Immature natural killer cell (primary cell): ENCODE measurements at regions not wholly inside any gene's neighbourhood (a gene's known extent, or its start where the extent isn't known, plus 50 kb on each side); places are given as distances from the start of the nearest gene placed in this dataset.
A peak's percentile ranks its signal among the peaks of the same experiment; 100 is the strongest.
"Not testable (repeated sequence)": the region's sequence is repeated elsewhere in the genome, so short reads cannot be mapped to it uniquely, and the experiment has no call there.

ENCODE experiments used
- DNase-seq, 3 donors: peaks; one replicate each; pipeline ENCODE4 v3.0.0; 2022; ENCODE audit warnings: mixed read lengths in 1 of 3
- H3K27ac Mint-ChIP-seq, 6 donors: one replicate each; pipeline ENCODE4 v1.8.0; 2020; ENCODE audit warnings: mixed read lengths in 6 of 6, mild to moderate bottlenecking in 5 of 6, inconsistent platforms in 4 of 6, moderate library complexity in 3 of 6
- H3K27me3 Mint-ChIP-seq, 3 donors: one replicate each; pipeline ENCODE4 v1.8.0; 2020 to 2021; ENCODE audit warnings: low read depth in 3 of 3, mild to moderate bottlenecking in 3 of 3, mixed read lengths in 3 of 3, moderate library complexity in 3 of 3, inconsistent platforms in 1 of 3
- H3K36me3 Mint-ChIP-seq, 3 donors: one replicate each; pipeline ENCODE4 v1.8.0; 2020; ENCODE audit warnings: mixed read lengths in 3 of 3, inconsistent platforms in 2 of 3, mild to moderate bottlenecking in 2 of 3
- H3K4me1 Mint-ChIP-seq, 2 donors: one replicate each; pipeline ENCODE4 v1.8.0; 2020; ENCODE audit warnings: inconsistent platforms in 2 of 2, mild to moderate bottlenecking in 2 of 2, mixed read lengths in 2 of 2, moderate library complexity in 1 of 2
- H3K4me3 Mint-ChIP-seq, 5 donors: one replicate each; pipeline ENCODE4 v1.8.0; 2020; ENCODE audit warnings: mild to moderate bottlenecking in 5 of 5, mixed read lengths in 5 of 5, inconsistent platforms in 3 of 5, moderate library complexity in 3 of 5
- H3K9me3 Mint-ChIP-seq, 6 donors: one replicate each; pipeline ENCODE4 v1.8.0; 2020; ENCODE audit warnings: mild to moderate bottlenecking in 6 of 6, mixed read lengths in 6 of 6, inconsistent platforms in 4 of 6, moderate library complexity in 3 of 6

DNA sequence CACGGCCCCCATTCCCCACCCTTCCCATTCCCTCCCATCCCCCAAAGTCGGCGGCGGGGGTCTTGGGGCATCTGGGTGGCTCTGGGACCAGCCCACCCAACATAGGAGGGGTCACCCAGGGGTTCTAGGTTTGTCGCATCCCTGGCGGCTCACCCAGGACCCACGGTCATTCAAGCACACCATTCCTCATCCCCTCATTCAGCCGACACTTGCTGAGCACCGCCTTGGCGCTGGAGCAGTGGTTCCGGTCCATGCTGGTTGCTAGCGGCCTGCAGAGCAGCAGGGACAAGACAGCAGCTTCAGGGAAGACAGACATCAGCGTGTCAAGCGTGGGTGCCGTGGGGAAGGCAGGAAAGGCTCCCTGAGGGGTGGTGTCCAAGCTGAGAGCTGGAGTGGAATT, 50.5 kb upstream of the OTOS start:
- Mint-ChIP-seq H3K4me3 (no peak overlapping the region), H3K4me1 (no peaks in the 10 kb centered on the region), H3K27me3 (peaks cover 2 to 6% (median 4%) of the 10 kb centered on the region in 3 donors), H3K9me3 (no peaks in the 10 kb centered on the region), H3K27ac (no peak overlapping the region), H3K36me3 (no peaks in the 10 kb centered on the region)
- no peak for DNase-seq

DNA sequence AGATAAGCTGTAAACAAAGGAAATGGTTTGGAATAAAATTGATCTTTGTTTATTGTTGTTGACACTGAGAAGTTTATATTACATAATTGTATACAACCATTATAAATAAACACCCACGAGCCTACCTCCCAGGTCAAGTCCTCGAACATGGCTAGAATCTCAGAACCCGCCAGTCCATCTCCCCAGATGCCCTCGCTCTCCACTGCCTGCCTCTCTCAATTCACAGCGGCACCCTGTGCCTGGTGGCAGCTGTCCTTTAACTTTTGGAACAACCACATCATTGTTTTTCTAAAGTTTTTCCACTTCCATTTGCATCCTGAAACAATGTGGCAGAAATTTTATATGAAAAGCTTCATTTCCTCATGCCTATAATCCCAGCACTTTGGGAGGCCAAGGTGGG, 52.2 kb upstream of the OTOS start:
- Mint-ChIP-seq H3K4me3 (no peak overlapping the region), H3K4me1 (no peaks in the 10 kb centered on the region), H3K27ac (peak overlapping the region in 1 of 6 donors; percentile 58), H3K9me3 (no peaks in the 10 kb centered on the region), H3K36me3 (no peaks in the 10 kb centered on the region), H3K27me3 (peaks cover 0 to 6% (median 4%) of the 10 kb centered on the region in 3 donors)
- DNase-seq: no peak

DNA sequence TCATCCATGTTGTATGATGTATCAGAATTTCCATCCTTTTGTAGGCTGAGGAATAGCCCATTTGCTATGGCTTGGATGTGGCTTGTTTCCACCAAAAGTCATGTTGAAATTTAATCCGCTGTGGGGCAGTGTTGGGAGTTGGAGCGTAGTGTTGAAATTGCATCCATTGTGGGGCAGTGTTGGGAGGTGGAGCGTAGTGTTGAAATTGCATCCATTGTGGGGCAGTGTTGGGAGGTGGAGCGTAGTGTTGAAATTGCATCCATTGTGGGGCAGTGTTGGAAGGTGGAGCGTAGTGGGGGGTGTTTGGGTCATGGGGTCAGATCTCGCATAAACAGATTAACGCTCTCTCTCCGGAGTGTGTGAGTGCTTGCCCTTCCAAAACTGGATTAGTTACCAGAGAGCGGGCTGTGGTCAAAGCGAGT, 53.9 kb upstream of the OTOS start:
- H3K4me3 Mint-ChIP-seq, H3K27ac Mint-ChIP-seq, DNase-seq, H3K9me3 Mint-ChIP-seq, H3K4me1 Mint-ChIP-seq, H3K36me3 Mint-ChIP-seq, H3K27me3 Mint-ChIP-seq: not testable (repeated sequence)

DNA sequence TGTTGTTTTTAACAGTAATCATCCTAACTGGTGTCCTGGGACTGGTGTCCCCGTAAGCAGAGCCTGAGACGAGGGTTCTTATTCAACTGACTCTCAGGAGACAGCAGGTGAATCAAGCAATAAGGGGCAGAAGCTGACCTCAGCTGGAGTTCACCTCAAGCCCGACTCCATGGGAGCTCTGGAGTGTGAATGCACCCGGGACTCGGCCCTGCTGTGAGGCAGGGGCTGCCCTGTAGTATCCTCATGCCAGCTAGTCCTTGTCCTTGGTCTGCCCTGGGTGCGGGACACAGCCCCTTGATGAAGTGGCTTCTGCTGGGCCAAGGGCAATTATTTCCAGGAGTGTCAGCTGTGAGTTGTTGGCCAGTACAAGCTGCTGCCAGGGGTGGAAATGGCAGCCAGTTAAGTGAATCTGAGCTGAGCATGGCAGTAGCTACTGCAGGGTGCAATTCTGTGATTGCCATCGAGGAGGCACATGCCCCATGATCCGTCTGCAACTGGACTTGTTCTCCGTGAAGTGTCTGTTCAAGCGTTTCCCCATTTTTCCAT, 54.9 kb upstream of the OTOS start:
- H3K4me3 Mint-ChIP-seq: no peak overlapping the region
- no peaks in the 10 kb centered on the region for H3K9me3 Mint-ChIP-seq

DNA sequence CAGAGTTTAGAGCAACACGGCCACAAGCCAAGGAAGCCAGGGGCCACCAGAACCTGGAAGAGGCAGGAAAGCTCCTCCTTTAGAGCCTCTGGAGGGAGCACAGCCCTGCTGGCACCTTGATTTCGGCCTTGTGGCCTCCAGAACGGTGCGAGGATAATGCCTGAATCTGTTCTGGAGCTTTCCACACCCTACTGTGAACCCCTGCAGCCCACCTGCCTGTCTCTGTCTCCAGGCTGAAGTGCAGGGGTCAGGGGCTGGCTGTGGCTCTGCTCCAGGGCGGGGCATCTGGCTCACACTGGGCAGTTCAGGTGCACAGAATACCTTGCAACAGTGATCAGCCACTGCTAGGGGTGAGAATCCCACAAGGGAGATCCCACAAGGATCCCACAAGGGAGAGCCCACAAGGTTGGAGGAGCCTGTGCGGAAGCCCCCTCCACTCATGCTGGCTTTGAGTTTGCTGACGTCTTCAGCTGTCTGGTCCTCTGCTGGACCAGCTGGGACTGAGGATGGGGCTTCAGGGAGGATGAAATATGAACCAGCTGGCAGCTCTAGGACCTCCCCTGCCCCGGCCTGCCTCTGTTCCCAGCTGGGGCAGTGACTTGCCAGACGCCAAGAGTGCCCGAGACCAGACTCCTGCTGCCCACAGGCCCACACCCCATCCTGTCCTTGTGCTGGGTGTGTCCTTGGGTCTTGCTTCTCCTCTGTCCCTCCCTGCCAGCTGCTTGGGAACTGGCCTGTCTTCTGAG, 56.4 kb upstream of the OTOS start:
- peaks cover 0 to 3% (median 3%) of the 10 kb centered on the region in 3 donors for H3K27me3 Mint-ChIP-seq
- no peak for DNase-seq
- no peak overlapping the region for H3K27ac Mint-ChIP-seq
- peaks cover 19 to 23% of the 10 kb centered on the region in 2 donors for H3K4me1 Mint-ChIP-seq
- no peak overlapping the region for H3K4me3 Mint-ChIP-seq
- H3K36me3 Mint-ChIP-seq: no peaks in the 10 kb centered on the region
- H3K9me3 Mint-ChIP-seq: no peaks in the 10 kb centered on the region

More for the DNA sequence above, 54.9 kb upstream of the OTOS start:
- Mint-ChIP-seq H3K27ac (no peak overlapping the region), H3K4me1 (peaks cover 8 to 9% of the 10 kb centered on the region in 2 donors), H3K27me3 (peaks cover 0 to 5% (median 3%) of the 10 kb centered on the region in 3 donors), H3K36me3 (no peaks in the 10 kb centered on the region)
- DNase-seq: no peak

DNA sequence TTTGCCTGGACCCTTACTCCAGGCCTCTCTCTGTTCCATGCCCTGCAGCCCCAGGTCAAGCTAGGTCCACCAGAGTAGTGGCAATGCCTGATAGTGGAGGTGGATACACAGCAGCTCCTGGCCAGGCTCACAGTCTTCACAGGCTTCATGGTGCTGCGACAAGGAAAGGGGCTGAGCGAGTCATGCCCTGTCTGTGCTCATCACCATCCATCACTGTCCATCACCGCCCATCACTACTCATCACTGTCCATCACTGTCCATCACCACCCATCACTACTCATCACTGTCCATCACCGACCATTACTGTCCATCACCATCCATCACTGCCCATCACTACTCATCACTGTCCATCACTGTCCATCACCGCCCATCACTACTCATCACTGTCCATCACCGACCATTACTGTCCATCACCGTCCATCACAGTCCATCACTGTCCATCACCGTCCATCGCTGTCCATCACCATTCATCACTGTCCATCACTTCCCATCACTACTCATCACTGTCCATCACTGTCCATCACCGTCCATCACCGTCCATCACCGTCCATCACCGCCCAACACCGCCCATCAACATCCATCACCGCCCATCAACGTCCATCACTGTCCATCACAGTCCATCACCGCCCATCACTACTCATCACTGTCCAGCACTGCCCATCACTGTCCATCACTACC, 57.1 kb upstream of the OTOS start:
- peaks cover 0 to 6% (median 3%) of the 10 kb centered on the region in 3 donors for H3K27me3 Mint-ChIP-seq
- no peak overlapping the region for H3K4me3 Mint-ChIP-seq
- no peak overlapping the region for H3K27ac Mint-ChIP-seq
- no peaks in the 10 kb centered on the region for H3K36me3 Mint-ChIP-seq
- H3K4me1 Mint-ChIP-seq: peaks cover 19 to 23% of the 10 kb centered on the region in 2 donors
- H3K9me3 Mint-ChIP-seq: no peaks in the 10 kb centered on the region
- no peak for DNase-seq

DNA sequence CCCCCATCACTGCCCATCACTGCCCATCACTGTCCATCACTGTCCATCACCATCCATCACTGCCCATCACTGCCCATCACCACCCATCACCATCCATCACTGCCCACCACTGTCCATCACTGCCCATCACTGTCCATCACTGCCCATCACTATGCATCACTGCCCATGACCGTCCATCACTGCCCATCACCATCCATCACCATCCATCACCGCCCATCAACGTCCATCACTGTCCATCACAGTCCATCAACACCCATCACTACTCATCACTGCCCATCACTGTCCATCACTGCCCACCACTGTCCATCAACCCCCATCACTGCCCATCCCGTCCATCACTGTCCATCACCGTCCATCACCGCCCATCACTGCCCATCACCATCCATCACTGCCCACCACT, 57.8 kb upstream of the OTOS start:
- H3K36me3 Mint-ChIP-seq: no peaks in the 10 kb centered on the region
- H3K9me3 Mint-ChIP-seq: no peaks in the 10 kb centered on the region
- DNase-seq: no peak
- H3K4me1 Mint-ChIP-seq: peaks cover 19 to 23% of the 10 kb centered on the region in 2 donors
- no peak overlapping the region for H3K27ac Mint-ChIP-seq
- H3K4me3 Mint-ChIP-seq: no peak overlapping the region
- H3K27me3 Mint-ChIP-seq: peaks cover 0 to 7% (median 3%) of the 10 kb centered on the region in 3 donors

DNA sequence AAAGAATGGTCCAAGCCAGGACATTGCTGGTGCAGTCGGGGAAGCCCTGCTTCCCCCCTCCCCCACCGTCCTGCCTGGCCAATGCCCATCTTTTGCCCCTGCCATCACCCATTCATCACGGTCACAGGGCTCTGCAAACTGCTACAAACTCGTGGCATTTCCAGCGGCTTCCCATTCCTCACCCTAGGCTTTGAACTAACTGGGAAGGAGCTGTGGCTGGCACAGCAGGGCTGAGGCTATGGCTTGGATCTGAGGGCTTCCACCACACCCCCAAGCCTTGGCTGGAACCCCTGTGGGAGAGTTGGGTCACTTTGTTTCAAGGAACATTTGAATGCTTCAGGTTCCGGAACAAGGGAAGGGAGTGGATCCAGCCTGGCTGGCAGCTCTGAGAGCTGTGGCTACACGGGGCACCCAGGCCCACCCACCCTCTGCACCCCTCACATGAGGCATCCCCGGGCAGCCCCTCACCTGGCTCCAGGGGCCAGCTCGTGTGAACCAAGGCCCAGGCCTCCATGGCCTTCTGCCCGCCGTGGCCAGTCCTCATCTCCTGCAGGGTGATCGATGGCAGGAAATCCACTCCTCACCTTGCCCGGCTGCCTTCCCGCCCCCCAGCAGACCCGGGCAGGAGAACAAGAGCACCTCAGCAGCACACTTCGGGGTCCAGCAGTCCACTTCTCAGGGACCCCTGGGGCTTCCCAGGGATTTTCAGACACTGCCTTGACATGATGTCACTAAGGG, 58.8 kb upstream of the OTOS start:
- Mint-ChIP-seq H3K27ac (no peak overlapping the region), H3K4me3 (no peak overlapping the region), H3K27me3 (peaks cover 0 to 10% (median 2%) of the 10 kb centered on the region in 3 donors), H3K4me1 (peaks cover 19 to 23% of the 10 kb centered on the region in 2 donors), H3K9me3 (no peaks in the 10 kb centered on the region), H3K36me3 (no peaks in the 10 kb centered on the region)
- DNase-seq: no peak

DNA sequence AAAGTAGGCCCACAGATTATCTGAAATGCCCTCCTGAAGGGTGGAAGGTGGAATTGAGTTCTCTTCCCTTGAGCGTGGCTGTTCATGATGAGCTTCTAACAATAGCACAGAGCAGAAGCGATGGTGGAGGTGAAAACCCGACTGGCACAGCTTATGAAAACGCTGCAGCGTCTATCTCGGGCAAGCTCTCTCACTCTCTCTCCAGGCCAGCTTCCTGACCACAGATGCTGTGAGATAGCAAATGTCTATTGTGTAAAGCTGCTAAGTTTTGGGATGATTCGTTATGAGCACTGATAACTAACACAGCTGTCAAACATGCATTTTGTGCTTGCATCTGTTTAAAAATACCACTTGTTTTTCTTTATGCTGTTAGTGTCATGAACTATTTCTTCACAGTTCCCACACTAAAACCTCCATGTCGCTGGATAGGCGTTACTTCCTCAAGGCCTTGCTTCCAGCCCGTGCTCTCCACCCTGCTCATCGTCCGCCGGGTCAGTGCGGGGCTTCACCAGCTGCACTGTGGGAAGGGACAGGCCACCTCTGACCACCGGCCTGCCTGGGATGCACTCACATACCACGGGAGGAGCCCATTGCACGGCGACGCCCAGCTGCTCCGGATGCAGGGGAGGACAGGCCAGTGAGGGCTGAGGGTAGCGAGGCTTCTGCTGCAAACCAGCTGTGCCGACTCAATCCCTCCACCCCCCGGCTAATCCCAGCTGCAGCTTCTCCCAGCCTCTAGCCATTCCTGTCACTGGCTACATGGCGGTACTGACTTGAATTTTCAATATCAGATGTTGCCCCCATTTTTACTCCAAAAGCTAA, 60.0 kb upstream of the OTOS start:
- H3K4me1 Mint-ChIP-seq: peaks cover 19 to 23% of the 10 kb centered on the region in 2 donors
- no peaks in the 10 kb centered on the region for H3K9me3 Mint-ChIP-seq
- DNase-seq: peak; percentile 32 to 52 (median 35)
- peak overlapping the region; percentile 49 to 79 (median 73) for H3K4me3 Mint-ChIP-seq
- H3K36me3 Mint-ChIP-seq: no peaks in the 10 kb centered on the region
- peaks cover 0 to 15% (median 2%) of the 10 kb centered on the region in 3 donors for H3K27me3 Mint-ChIP-seq
- peak overlapping the region; percentile 53 to 81 (median 70) for H3K27ac Mint-ChIP-seq

DNA sequence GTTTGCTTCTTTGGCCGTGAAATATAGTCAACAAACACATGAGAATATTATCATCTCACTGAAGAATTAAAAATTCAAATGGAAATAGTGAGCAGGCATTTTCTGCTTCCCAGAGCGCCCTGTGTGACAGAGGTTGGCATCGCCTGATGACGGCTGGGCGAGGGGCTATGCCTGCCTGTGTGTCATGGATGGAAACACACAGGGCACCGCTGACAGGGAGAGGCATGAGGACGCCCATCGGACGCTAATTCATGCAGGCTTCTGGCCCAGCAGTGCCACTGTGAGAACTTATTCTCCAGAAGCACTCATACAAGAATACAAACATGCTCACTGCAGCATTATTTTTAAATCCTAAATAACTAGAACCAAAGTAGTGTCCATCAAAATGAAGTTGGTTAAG, 61.4 kb upstream of the OTOS start:
- no peak overlapping the region for H3K27ac Mint-ChIP-seq

DNA sequence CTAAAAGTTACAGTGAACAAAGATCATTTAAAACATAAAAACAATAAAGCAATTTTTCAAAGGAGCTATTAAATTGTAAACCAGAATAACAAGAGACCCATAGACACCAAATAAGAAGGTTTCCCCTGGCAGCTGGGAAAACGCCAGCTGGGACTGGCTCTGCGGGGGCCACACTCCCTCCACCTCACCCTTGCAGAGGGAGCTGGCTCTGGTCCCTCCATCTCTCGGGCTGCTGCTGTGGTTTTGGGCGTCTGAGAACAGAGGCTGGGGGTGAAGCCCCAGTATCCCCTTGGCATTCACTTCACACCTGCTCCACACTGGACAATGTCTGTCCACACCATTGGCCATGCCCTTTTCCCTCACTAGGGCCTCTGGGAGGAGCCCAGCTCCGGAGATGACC, 62.1 kb upstream of the OTOS start:
- H3K9me3 Mint-ChIP-seq: peaks cover 0 to 3% (median 0%) of the 10 kb centered on the region in 6 donors
- no peaks in the 10 kb centered on the region for H3K36me3 Mint-ChIP-seq
- DNase-seq: no peak
- peaks cover 19 to 23% of the 10 kb centered on the region in 2 donors for H3K4me1 Mint-ChIP-seq
- peaks cover 0 to 18% (median 2%) of the 10 kb centered on the region in 3 donors for H3K27me3 Mint-ChIP-seq
- H3K4me3 Mint-ChIP-seq: no peak overlapping the region
- no peak overlapping the region for H3K27ac Mint-ChIP-seq

More for the DNA sequence above, 61.4 kb upstream of the OTOS start:
- H3K4me3 Mint-ChIP-seq: no peak overlapping the region
- H3K9me3 Mint-ChIP-seq: peaks cover 0 to 3% (median 0%) of the 10 kb centered on the region in 6 donors
- H3K36me3 Mint-ChIP-seq: no peaks in the 10 kb centered on the region
- H3K27me3 Mint-ChIP-seq: peaks cover 0 to 18% (median 2%) of the 10 kb centered on the region in 3 donors
- DNase-seq: no peak
- peaks cover 19 to 23% of the 10 kb centered on the region in 2 donors for H3K4me1 Mint-ChIP-seq

DNA sequence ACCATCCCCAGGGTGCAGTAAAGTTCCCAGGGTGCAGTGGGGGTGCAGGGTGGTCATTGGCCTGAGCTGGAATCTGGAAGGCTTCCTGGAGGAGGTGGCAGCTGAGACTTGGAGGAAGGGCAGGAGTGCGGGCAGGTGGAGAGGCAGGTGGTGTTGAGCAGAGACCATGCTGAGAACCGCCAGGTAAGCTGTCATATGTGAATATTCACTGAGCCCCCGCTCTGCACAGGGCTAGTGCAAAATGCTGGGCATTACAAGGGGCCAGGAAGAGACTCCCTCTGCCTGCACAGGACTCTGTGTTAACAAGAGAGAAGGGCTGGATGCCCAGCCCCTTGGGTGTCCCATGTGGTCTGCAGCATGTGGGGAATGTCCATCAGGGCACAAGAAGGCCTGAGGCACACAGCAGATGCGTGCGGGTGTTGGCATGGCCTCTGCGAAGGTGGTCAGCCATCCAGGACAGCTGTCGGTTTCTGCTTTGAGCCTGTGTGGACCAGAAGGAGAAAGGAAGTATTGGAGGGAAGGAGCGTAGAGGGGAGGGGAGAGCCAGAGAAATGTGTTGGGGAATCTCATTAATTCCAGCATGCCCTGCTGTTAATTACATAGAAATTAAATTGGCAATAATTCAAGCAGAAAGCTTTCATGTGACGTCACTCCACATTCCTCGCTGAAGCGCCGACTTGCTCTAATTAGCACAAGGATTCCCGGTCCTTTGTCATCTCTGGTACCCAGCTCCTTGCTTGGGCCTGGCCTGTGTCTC, 62.8 kb upstream of the OTOS start:
- no peak overlapping the region for H3K4me3 Mint-ChIP-seq
- H3K9me3 Mint-ChIP-seq: peaks cover 0 to 3% (median 0%) of the 10 kb centered on the region in 6 donors
- no peak for DNase-seq
- H3K4me1 Mint-ChIP-seq: peaks cover 19 to 23% of the 10 kb centered on the region in 2 donors
- H3K27ac Mint-ChIP-seq: no peak overlapping the region
- H3K36me3 Mint-ChIP-seq: no peaks in the 10 kb centered on the region
- H3K27me3 Mint-ChIP-seq: peaks cover 0 to 18% (median 2%) of the 10 kb centered on the region in 3 donors
